Endothelial cell (in vitro differentiated cells): ENCODE measurements at regions not wholly inside any gene's neighbourhood (a gene's known extent, or its start where the extent isn't known, plus 50 kb on each side); places are given as distances from the start of the nearest gene placed in this dataset.
A peak's percentile ranks its signal among the peaks of the same experiment; 100 is the strongest.

Source experiments
- DNase-seq: peaks from one replicate; pipeline ENCODE4 v3.0.0; 2021; ENCODE audit warnings: low spot score
- H3K27ac Mint-ChIP-seq: one replicate; pipeline ENCODE4 v1.8.0; 2021; ENCODE audit warnings: mixed read lengths, inconsistent platforms; ENCODE audit not compliant: unreplicated experiment
- H3K27me3 Mint-ChIP-seq: one replicate; pipeline ENCODE4 v1.8.0; 2021; ENCODE audit warnings: mild to moderate bottlenecking, moderate library complexity, mixed read lengths, inconsistent platforms; ENCODE audit not compliant: unreplicated experiment
- H3K36me3 Mint-ChIP-seq: one replicate; pipeline ENCODE4 v1.8.0; 2021; ENCODE audit warnings: mild to moderate bottlenecking, low read depth, mixed read lengths, inconsistent platforms; ENCODE audit not compliant: unreplicated experiment
- H3K4me1 Mint-ChIP-seq: one replicate; pipeline ENCODE4 v1.8.0; 2021; ENCODE audit warnings: mild to moderate bottlenecking, mixed read lengths, inconsistent platforms; ENCODE audit not compliant: unreplicated experiment
- H3K4me3 Mint-ChIP-seq: one replicate; pipeline ENCODE4 v1.8.0; 2021; ENCODE audit warnings: mild to moderate bottlenecking, mixed read lengths, inconsistent platforms; ENCODE audit not compliant: unreplicated experiment
- H3K9me3 Mint-ChIP-seq: one replicate; pipeline ENCODE4 v1.8.0; 2021; ENCODE audit warnings: mixed read lengths, inconsistent platforms; ENCODE audit not compliant: unreplicated experiment
- CTCF ChIP-seq: fragments of 200-600 bp; sonication (generic); IDR thresholded peaks from one replicate; pipeline ENCODE4 v1.5.0; 2021; ENCODE audit warnings: antibody characterized with exemption; ENCODE audit not compliant: unreplicated experiment

DNA sequence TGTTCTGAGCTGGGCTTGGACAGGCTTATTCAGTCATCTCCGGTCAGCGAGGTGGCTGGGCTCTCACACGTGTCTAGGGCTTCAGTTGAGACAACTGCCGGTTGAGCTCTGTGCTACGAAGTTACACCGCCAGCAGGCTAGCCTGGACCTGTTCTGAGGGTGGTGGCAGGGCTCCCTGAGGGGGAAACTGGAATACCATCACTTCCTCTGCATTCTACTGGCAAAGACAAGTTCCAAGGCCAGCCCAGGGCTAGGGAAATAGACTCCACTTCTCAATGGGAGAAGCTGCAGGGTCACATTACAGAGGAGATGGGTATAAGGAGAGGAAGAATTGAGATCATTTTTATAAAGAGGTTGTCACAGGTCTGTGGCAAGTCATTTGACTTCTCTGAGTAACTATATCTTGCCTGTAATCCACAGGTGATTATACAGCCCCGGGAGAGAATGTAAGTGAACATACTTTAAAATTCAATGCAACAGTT lies 106.8 kb upstream of the IL12A start:
- TF ChIP-seq CTCF: no peak
- no peak for DNase-seq
- Mint-ChIP-seq H3K4me3 (no peak overlapping the region), H3K4me1 (peaks cover 42% of the 10 kb centered on the region), H3K27me3 (no peaks in the 10 kb centered on the region), H3K36me3 (peaks cover 24% of the 10 kb centered on the region), H3K9me3 (no peaks in the 10 kb centered on the region), H3K27ac (peak overlapping the region; percentile 58)

DNA sequence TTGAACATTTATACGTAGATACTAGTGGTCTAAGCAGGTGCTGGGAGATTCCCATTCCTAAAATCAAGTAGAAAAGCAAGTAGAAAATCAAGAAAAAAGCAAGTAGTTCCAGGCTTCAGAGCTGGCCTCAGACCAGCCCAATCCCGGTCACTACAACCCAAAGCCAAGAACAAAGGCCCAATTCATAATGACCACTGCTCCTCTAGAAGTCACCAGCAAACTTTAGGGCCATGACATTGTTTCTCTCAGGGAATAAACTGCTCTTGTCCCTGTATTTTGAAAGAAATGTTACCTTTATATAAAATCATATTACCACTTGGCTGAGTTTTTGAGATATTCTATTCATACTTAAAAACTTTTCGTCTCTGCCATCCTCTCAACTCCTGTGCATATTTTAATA lies 106.3 kb upstream of the IL12A start:
- H3K27ac Mint-ChIP-seq: peak overlapping the region; percentile 68
- no peak for TF ChIP-seq CTCF
- peak overlapping the region; percentile 65 for H3K4me3 Mint-ChIP-seq
- H3K9me3 Mint-ChIP-seq: no peaks in the 10 kb centered on the region
- peaks cover 28% of the 10 kb centered on the region for H3K36me3 Mint-ChIP-seq
- H3K4me1 Mint-ChIP-seq: peaks cover 42% of the 10 kb centered on the region
- no peak for DNase-seq
- H3K27me3 Mint-ChIP-seq: no peaks in the 10 kb centered on the region

DNA sequence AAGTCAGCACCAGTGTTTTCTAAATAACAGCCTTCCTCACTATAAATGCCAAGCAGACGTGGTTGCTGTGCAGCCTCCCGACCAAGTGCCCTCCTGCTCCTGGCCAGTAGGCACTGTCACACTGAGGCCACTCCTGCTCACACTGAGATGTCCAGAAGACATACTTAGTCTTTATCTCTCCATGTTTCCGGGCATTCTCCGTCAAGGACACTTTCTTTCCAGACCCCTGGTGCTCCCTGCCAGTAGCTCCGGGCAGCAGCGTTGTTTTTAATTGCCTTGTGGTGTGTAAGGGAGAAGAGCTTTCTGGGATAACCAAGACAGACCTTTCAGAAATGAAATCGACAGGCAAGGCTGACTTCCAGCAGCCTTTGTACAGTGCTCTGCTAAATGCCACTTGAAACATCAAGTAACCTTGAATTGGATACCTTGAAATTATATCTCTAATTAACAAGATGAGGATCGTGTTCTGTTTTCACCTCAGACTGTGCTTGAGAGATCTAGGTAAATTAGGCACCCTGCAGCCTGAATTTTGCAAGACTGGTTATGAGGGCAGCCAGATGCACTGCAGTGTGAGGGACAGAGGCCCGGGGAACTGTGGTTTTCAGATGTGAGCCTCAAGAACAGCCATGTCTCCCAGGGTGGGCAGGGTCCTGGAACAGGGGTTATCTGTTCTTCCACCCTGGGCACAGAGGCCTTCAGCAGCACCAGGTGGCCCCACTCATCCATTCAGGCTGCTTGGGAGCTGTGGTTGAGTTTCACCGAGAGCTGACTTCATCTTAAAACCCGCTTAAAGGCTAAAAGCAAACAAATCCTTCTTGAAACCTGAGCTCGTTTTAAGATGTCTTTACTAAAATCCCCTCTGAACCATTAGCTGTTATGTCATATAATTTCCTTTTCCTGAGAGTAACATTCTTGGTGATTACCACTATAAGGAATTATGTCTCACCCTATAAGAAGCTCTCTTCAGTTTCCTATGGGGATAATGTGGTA lies 105.5 kb upstream of the IL12A start:
- no peaks in the 10 kb centered on the region for H3K9me3 Mint-ChIP-seq
- peak overlapping the region; percentile 65 for H3K4me3 Mint-ChIP-seq
- H3K27ac Mint-ChIP-seq: peak overlapping the region; percentile 68
- H3K27me3 Mint-ChIP-seq: no peaks in the 10 kb centered on the region
- no peak for TF ChIP-seq CTCF
- peaks cover 37% of the 10 kb centered on the region for H3K4me1 Mint-ChIP-seq
- DNase-seq: no peak
- H3K36me3 Mint-ChIP-seq: peaks cover 25% of the 10 kb centered on the region

- no peak overlapping the region for H3K4me3 Mint-ChIP-seq
- peak; percentile 64 for TF ChIP-seq CTCF
- DNase-seq: no peak
- peaks cover 36% of the 10 kb centered on the region for H3K36me3 Mint-ChIP-seq
- H3K4me1 Mint-ChIP-seq: peaks cover 37% of the 10 kb centered on the region
- no peaks in the 10 kb centered on the region for H3K9me3 Mint-ChIP-seq
- H3K27ac Mint-ChIP-seq: peak overlapping the region; percentile 57
- no peaks in the 10 kb centered on the region for H3K27me3 Mint-ChIP-seq
Observed at GRCh38 chr3:159884661-159885402, 103.8 kb upstream of the IL12A start.
